ENCODE measurements at regions not wholly inside any gene's neighbourhood (a gene's known extent, or its start where the extent isn't known, plus 50 kb on each side); places are given as distances from the start of the nearest gene placed in this dataset.

- TF ChIP-seq ZBTB2 (CRISPR knock-in tag; IDR thresholded peaks at IDR 0.05; ENCODE audit: low read depth) (no peak), HHEX (CRISPR knock-in tag; IDR thresholded peaks at IDR 0.05) (no peak), CHD2 (IDR thresholded peaks at IDR 0.05; ENCODE audit: low read depth, low read length) (no peak), NCOA2 (CRISPR knock-in tag; IDR thresholded peaks at IDR 0.05) (no peak), FOSL2 (CRISPR knock-in tag; IDR thresholded peaks at IDR 0.05) (no peak)
- TF ChIP-seq, protein P1, sequence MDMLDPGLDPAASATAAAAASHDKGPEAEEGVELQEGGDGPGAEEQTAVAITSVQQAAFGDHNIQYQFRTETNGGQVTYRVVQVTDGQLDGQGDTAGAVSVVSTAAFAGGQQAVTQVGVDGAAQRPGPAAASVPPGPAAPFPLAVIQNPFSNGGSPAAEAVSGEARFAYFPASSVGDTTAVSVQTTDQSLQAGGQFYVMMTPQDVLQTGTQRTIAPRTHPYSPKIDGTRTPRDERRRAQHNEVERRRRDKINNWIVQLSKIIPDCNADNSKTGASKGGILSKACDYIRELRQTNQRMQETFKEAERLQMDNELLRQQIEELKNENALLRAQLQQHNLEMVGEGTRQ (IDR thresholded peaks at IDR 0.05; ENCODE audit: low read depth, low read length) = no peak
- TF ChIP-seq, protein P1 (CRISPR knock-in tag; IDR thresholded peaks at IDR 0.05; ENCODE audit: borderline replicate concordance) = no peak
- TF ChIP-seq, protein P2, sequence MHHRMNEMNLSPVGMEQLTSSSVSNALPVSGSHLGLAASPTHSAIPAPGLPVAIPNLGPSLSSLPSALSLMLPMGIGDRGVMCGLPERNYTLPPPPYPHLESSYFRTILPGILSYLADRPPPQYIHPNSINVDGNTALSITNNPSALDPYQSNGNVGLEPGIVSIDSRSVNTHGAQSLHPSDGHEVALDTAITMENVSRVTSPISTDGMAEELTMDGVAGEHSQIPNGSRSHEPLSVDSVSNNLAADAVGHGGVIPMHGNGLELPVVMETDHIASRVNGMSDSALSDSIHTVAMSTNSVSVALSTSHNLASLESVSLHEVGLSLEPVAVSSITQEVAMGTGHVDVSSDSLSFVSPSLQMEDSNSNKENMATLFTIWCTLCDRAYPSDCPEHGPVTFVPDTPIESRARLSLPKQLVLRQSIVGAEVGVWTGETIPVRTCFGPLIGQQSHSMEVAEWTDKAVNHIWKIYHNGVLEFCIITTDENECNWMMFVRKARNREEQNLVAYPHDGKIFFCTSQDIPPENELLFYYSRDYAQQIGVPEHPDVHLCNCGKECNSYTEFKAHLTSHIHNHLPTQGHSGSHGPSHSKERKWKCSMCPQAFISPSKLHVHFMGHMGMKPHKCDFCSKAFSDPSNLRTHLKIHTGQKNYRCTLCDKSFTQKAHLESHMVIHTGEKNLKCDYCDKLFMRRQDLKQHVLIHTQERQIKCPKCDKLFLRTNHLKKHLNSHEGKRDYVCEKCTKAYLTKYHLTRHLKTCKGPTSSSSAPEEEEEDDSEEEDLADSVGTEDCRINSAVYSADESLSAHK (CRISPR knock-in tag; IDR thresholded peaks at IDR 0.05; ENCODE audit: borderline replicate concordance) = no peak
Measured at GRCh38 chr1:104435255-104435654, 685.6 kb downstream of the AMY1C start (continued).

- Histone ChIP-seq H3K36me3 (replicated peaks in 1 of 2; ENCODE audit: control insufficient read depth in 1 of 2, insufficient read depth in 2 of 2, low read length in 2 of 2) (no peaks in the 10 kb centered on the region), H3K79me2 (ENCODE audit: insufficient read depth, low read length) (no peaks in the 10 kb centered on the region), H3K9me3 (ENCODE audit: low read length) (peaks cover 16% of the 10 kb centered on the region), H3K9ac (ENCODE audit: insufficient read depth, low read depth, low read length) (no peak overlapping the region), H3K4me3 (replicated peaks in 1 of 3; ENCODE audit: insufficient read depth in 1 of 3, low read depth in 2 of 3, low read length in 3 of 3) (no peak overlapping the region), H2AFZ (ENCODE audit: low read length) (no peak overlapping the region), H4K20me1 (ENCODE audit: insufficient read depth, low read length) (no peaks in the 10 kb centered on the region), H3K4me2 (ENCODE audit: low read depth, low read length) (no peak overlapping the region), H3K4me1 (ENCODE audit: insufficient read depth, low read length) (no peaks in the 10 kb centered on the region), H3K27ac (ENCODE audit: extremely low read length, insufficient read depth, low read length) (no peak overlapping the region), H3K27me3 (ENCODE audit: control insufficient read depth in 1 of 2, insufficient read depth in 2 of 2, low read length in 2 of 2) (no peaks in the 10 kb centered on the region)
- FAIRE-seq (no peak), ATAC-seq (no peak), DNase-seq (ENCODE audit: low spot score) (no peak)
- ChIA-PET CTCF (ENCODE audit: low intra/inter-chr PET ratio, low total read pairs) (no interaction called here), POLR2A (no interaction called here)
- in situ Hi-C loops (cut with HindIII; ENCODE audit: extremely low pct_ligation_motif_present, low pct_unique_long_range_greater_than_20kb) = no loop called here
- BruUV-seq (replicated peaks) = no TSS peak
- 69% methylated on average over 1 of the region's 1 CpG for WGBS (ENCODE audit: low lambda C conversion rate)
- intact Hi-C loops (cut with micrococcal nuclease; ENCODE audit: unreplicated experiment) = no loop called here
- TF ChIP-seq SUZ12 (IDR thresholded peaks at IDR 0.05; ENCODE audit: low read depth, low read length) (no peak), MTA1 (CRISPR knock-in tag; IDR thresholded peaks at IDR 0.05; ENCODE audit: borderline replicate concordance) (no peak), CEBPZ (IDR thresholded peaks at IDR 0.05; ENCODE audit: low read length) (no peak)
Measured at GRCh38 chr1:104440011-104440410, 690.3 kb downstream of the AMY1C start.
